Endometrium (tissue), 2 donors: ENCODE measurements at regions not wholly inside any gene's neighbourhood (a gene's known extent, or its start where the extent isn't known, plus 50 kb on each side); places are given as distances from the start of the nearest gene placed in this dataset.

Experiments
- FAIRE-seq: peaks from 2 replicates; lab custom pipeline; 2012; peaks lifted over from hg19 to GRCh38; lab: Jason Lieb, UNC
- donor health status: control.
- donor health status: control.

DNA sequence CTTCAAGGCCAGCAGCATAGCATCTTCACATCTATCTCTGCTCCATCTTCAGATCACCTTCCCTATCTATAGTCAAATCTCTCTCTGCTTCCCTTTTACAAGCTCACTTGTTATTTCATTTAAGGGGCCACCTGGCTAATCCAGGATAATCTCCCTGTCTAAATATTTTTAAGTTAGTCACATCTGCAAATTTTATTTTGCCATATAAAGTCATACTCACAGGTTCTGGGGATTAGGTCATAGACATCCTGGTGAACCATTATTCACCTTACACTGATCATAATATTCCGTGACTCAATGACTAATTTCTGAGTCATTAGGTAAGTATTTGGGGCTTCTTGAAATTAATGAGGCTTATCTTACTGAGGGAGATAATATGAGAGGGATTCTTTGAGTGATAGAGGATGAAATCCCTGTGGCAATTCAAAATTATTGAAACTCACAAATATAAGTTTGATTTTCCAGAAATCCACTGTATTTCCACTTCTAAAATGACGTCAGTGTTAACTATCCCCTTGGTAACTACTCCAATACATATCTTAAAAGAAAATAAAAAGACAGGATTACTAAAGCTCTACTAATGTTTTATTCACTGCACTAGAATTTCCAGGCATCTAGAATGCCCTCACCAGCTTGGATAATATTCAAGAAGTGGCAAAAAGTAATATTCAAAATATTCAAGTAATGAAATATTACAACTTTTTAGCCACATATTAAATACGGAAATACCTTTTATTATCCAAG, 93.7 kb upstream of the RBMS3 start:
- no peak for FAIRE-seq

DNA sequence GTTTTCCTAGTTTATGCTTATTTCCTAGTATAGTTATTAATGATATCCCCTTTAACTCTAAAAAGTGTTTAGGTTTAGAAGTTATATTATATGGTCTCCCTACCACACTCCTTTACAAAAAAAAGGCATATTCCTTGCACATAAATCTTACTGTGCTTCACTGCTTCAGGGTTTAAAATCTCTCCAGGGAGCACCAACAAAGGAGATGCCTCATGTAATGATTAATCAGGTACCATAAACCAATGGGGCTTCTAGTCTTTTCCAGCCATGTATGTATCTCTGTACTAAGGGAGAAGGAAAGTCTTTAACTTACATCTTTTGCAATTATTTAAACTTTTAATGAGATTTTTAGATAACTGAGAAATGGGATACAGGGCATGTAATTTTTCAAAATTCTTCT, 91.5 kb upstream of the RBMS3 start:
- FAIRE-seq = no peak

GRCh38 chr3:29194139-29194538, 86.7 kb upstream of the RBMS3 start:
- no peak for FAIRE-seq

DNA sequence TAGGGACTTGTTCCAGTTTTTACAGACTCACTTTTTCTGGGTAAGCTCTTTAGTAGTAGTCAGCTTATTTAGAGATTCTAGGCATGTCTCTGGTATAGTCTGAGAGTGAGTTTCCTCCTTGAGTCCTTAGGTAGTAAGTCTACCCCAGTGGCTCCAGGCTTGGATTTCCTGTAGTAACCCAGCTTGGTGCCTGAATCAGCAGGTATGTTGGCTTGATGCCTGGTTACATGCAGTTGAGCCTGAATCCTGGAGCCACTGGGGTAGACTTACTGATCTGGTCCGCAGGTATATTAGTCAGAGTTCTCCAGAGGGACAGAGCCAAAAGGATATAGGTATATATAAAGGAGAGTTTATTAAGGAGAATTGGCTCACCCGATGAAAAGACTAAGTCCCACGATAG, 85.8 kb upstream of the RBMS3 start:
- no peak for FAIRE-seq

- FAIRE-seq = no peak
Observed at GRCh38 chr3:29201604-29202003, 79.3 kb upstream of the RBMS3 start.

GRCh38 chr3:29202378-29202777, 78.5 kb upstream of the RBMS3 start:
- no peak for FAIRE-seq

DNA sequence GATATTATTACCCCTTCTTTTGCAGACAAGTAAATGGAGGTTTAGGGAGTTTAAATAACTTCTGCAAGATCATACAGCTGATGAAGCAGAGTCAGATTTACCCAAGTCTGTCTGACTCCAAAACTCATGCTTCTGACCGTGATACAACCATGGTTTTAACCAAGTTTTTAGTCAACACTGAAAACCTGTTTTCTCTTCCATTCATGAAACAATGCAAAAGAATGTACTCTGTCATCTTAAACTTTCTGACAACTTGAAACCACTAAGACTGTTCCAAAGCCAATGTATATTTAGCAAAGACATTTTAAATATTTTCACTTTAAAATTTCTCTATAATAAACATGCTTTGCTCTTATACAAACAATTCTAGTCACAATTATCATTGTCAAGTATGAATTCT, 77.0 kb upstream of the RBMS3 start:
- FAIRE-seq = no peak

GRCh38 chr3:29207427-29207826, 73.4 kb upstream of the RBMS3 start:
- FAIRE-seq = no peak

- FAIRE-seq = no peak
Observed at GRCh38 chr3:29212789-29213433, 68.0 kb upstream of the RBMS3 start.

GRCh38 chr3:29214009-29214658, 66.7 kb upstream of the RBMS3 start:
- no peak for FAIRE-seq

DNA sequence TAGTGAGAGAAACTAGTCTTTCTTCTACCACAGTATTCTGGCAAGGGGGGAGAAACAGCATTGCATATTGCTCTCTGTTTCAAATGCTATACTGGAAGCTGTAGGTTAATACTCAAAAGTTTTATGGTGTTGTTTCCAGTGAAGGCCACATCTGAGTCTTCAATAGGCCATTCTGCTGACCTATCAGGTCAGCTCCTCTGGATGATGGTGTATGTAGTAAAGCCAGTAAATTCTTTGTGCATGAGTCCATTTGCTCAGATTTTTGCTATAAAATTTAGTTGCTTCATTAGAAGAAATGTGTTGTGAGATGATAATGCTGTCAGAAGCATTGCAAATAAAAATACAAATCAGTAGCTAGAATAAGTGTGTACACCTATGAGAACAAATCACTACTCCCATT, 64.9 kb upstream of the RBMS3 start:
- no peak for FAIRE-seq

- FAIRE-seq = no peak
Observed at GRCh38 chr3:29226706-29227105, 54.2 kb upstream of the RBMS3 start.

DNA sequence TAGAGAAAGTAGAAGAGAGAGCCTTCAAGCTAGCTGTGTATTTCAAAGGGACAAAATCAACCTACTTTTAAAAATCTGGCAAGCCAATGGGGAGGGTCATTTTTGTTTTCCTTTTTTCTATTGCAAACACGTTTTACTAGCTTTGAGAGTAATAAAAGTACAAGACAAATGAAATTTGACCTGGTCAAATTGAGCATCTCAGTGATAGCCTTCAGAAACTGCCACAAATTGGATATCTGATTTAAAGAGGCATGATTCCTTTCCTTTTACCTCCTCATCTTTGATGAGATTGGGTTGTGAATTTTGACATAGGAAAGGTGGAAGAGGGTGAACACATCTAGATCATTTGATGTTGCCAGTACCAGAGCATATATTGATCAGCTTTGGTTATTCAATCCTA, 53.6 kb upstream of the RBMS3 start:
- FAIRE-seq = peak; percentile 85
